ENCODE measurements at regions not wholly inside any gene's neighbourhood (a gene's known extent, or its start where the extent isn't known, plus 50 kb on each side); places are given as distances from the start of the nearest gene placed in this dataset.
A peak's percentile ranks its signal among the peaks of the same experiment; 100 is the strongest.

DNA sequence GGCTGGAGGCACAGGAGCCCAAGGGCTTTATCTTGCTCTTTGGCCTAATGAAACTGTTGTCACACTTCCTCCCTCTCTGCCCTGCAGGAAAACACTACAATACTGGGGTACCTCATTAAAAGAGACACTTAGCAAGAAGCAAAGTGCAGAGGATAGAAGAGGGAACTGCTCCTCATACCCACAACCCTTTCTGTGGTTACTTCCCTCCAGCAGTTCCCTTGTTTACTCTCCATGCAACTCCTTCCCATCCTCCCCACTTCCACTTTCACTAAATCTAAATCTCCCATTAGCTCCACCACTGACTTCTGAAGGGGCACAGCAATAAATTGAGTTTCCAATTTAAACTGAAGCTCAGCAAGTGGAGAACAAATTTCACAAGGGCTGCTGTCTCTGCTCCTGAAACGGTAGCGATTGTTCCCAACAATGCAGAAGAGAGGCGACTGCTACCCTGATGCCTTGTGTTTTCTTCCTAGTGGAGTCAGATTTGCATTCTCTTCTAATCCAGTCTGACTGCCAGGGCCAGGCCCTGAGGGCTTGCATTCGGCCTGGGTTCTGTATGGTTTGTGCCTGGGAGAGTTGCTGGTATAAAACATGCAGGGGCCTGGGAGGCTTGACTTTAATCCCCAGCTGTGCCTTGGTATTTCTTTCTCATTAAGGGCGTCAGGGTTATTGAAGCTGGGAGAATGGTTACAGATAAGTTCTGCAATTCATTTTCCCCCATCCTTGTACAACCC, 454.7 kb downstream of the TFAP2B start:
- no peak overlapping the region for H3K4me3 ChIP-seq (ENCODE audit: low read depth, low read length)
- DNase-seq (ENCODE audit: low read depth): peak; percentile 24
- TF ChIP-seq, protein P1, sequence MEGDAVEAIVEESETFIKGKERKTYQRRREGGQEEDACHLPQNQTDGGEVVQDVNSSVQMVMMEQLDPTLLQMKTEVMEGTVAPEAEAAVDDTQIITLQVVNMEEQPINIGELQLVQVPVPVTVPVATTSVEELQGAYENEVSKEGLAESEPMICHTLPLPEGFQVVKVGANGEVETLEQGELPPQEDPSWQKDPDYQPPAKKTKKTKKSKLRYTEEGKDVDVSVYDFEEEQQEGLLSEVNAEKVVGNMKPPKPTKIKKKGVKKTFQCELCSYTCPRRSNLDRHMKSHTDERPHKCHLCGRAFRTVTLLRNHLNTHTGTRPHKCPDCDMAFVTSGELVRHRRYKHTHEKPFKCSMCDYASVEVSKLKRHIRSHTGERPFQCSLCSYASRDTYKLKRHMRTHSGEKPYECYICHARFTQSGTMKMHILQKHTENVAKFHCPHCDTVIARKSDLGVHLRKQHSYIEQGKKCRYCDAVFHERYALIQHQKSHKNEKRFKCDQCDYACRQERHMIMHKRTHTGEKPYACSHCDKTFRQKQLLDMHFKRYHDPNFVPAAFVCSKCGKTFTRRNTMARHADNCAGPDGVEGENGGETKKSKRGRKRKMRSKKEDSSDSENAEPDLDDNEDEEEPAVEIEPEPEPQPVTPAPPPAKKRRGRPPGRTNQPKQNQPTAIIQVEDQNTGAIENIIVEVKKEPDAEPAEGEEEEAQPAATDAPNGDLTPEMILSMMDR (IDR thresholded peaks at IDR 0.05; ENCODE audit: low read depth, low read length): no peak
- TF ChIP-seq MYC (IDR thresholded peaks at IDR 0.05; ENCODE audit: low read depth, low read length) (no peak), POLR2A (IDR thresholded peaks at IDR 0.05; ENCODE audit: extremely low read depth, insufficient read length) (no peak)
- TF ChIP-seq, protein P2, sequence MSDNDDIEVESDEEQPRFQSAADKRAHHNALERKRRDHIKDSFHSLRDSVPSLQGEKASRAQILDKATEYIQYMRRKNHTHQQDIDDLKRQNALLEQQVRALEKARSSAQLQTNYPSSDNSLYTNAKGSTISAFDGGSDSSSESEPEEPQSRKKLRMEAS (IDR thresholded peaks at IDR 0.05; ENCODE audit: low read depth, low read length): no peak

DNA sequence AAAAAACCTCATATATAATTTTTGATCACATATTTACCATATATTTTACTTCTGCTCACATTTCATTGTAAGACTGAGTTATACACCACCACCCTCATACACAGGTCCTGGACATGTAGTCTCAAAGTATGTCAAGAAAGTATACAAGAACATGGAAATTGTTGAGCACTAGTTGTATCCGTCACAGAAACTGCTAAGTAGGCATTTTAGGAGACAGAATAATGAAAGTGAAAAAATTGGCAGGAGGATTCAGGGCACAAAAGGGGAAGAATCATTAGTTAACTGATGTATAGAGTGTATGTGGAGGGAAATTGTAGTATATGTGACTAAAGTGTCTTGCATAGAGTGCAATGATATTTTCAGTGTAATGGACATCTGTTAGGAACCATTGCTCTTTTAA, 458.8 kb downstream of the TFAP2B start:
- no peak for DNase-seq (ENCODE audit: low read depth)
- TF ChIP-seq POLR2A (IDR thresholded peaks at IDR 0.05; ENCODE audit: extremely low read depth, insufficient read length) (no peak), MYC (IDR thresholded peaks at IDR 0.05; ENCODE audit: low read depth, low read length) (no peak)
- TF ChIP-seq, protein P1 (IDR thresholded peaks at IDR 0.05; ENCODE audit: low read depth, low read length): no peak
- TF ChIP-seq, protein P2 (IDR thresholded peaks at IDR 0.05; ENCODE audit: low read depth, low read length): no peak
- H3K4me3 ChIP-seq (ENCODE audit: low read depth, low read length): no peak overlapping the region

- DNase-seq (ENCODE audit: low read depth): no peak
- H3K4me3 ChIP-seq (ENCODE audit: low read depth, low read length): no peak overlapping the region
- TF ChIP-seq, protein P2 (IDR thresholded peaks at IDR 0.05; ENCODE audit: low read depth, low read length): no peak
- no peak for TF ChIP-seq POLR2A (IDR thresholded peaks at IDR 0.05; ENCODE audit: extremely low read depth, insufficient read length)
- no peak for TF ChIP-seq MYC (IDR thresholded peaks at IDR 0.05; ENCODE audit: low read depth, low read length)
- TF ChIP-seq, protein P1 (IDR thresholded peaks at IDR 0.05; ENCODE audit: low read depth, low read length): no peak
These were observed 463.4 kb downstream of the TFAP2B start for GRCh38 chr6:51282026-51282425.

DNA sequence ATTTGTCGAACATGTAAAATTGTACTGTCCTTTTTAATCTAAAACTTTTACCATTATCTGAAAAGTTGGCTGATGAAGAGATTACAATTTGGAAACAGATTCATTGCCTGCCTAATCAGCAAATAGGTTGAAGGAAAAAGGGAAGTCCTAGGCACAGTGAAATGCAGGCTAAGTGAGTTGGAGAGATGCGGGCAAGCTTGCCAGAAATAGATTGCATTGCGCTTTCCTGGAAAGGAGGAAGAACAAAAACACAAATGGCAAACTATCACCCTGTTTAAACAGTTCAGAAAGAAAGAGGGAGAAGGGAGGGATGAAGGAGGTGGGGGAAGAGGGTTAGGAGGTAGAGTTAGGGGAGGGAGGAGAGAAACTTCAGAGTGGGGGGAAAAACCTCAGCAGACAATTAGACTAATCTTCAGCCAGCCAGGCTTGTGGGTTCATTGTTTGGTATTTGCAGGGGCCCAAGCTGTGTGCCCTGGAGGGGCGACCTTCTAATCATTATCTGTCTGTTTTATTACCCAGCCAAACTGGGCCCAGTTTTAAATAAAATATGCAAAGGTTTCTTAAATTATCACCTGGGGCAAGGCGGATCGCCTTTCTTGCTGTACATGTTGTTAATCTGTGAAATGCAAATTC, 465.2 kb downstream of the TFAP2B start:
- TF ChIP-seq POLR2A (IDR thresholded peaks at IDR 0.05; ENCODE audit: extremely low read depth, insufficient read length) (no peak), MYC (IDR thresholded peaks at IDR 0.05; ENCODE audit: low read depth, low read length) (no peak)
- TF ChIP-seq, protein P1 (IDR thresholded peaks at IDR 0.05; ENCODE audit: low read depth, low read length): no peak
- TF ChIP-seq, protein P2 (IDR thresholded peaks at IDR 0.05; ENCODE audit: low read depth, low read length): no peak
- H3K4me3 ChIP-seq (ENCODE audit: low read depth, low read length): no peak overlapping the region
- DNase-seq (ENCODE audit: low read depth): peak; percentile 4

GRCh38 chr6:51285876-51286275, 467.2 kb downstream of the TFAP2B start:
- H3K4me3 ChIP-seq (ENCODE audit: low read depth, low read length): no peak overlapping the region
- DNase-seq (ENCODE audit: low read depth): no peak
- TF ChIP-seq, protein P1 (IDR thresholded peaks at IDR 0.05; ENCODE audit: low read depth, low read length): no peak
- no peak for TF ChIP-seq POLR2A (IDR thresholded peaks at IDR 0.05; ENCODE audit: extremely low read depth, insufficient read length)
- TF ChIP-seq, protein P2 (IDR thresholded peaks at IDR 0.05; ENCODE audit: low read depth, low read length): no peak
- no peak for TF ChIP-seq MYC (IDR thresholded peaks at IDR 0.05; ENCODE audit: low read depth, low read length)
